Prostate gland (tissue), 2 donors: ENCODE measurements at regions not wholly inside any gene's neighbourhood (a gene's known extent, or its start where the extent isn't known, plus 50 kb on each side); places are given as distances from the start of the nearest gene placed in this dataset.

ENCODE experiments used
- DNase-seq: peaks from one replicate; pipeline ENCODE4 v3.0.0-alpha.2; 2019; ENCODE audit warnings: low spot score
- H3K27ac ChIP-seq, 2 donors: fragments of 200-600 bp; sonication (generic); 2 replicates each; pipeline ENCODE4 v1.5.1; 2017 to 2019
- H3K27me3 ChIP-seq: fragments of 200-600 bp; sonication (generic); replicated peaks from 2 replicates; pipeline ENCODE4 v1.5.1; 2019; ENCODE audit not compliant: insufficient read depth
- H3K36me3 ChIP-seq, 2 donors: fragments of 200-600 bp; sonication (generic); 1 replicate in 1 of 2; 2 replicates in 1 of 2; pipeline versions ENCODE4 v1.5.1 to v1.8.1; 2017 to 2019
- H3K4me1 ChIP-seq: fragments of 200-600 bp; sonication (generic); replicated peaks from 2 replicates; pipeline ENCODE4 v1.5.1; 2019
- H3K4me3 ChIP-seq, 2 donors: fragments of 200-600 bp; sonication (generic); 2 replicates each; pipeline ENCODE4 v1.5.1; 2017 to 2019
- H3K9me3 ChIP-seq: fragments of 200-600 bp; sonication (generic); 2 replicates; pipeline ENCODE4 v1.5.1; 2017
- CTCF ChIP-seq, 4 experiments: fragments of 200-600 bp in 2 of 4; fragments of 450-650 bp in 2 of 4; sonication (generic) in 2 of 4; IDR thresholded peaks; 1 replicate in 3 of 4; 2 replicates in 1 of 4; pipeline ENCODE4 v1.5.1; 2016 to 2019; ENCODE audit warnings: antibody characterized with exemption in 4 of 4, mild to moderate bottlenecking in 2 of 4, moderate library complexity in 2 of 4
- POLR2A ChIP-seq: fragments of 450-650 bp; IDR thresholded peaks from one replicate; pipeline ENCODE4 v1.6.1; 2016; ENCODE audit warnings: antibody characterized with exemption, mild to moderate bottlenecking
- POLR2AphosphoS5 ChIP-seq: sonication (generic); formaldehyde crosslinking; IDR thresholded peaks from one replicate; pipeline ENCODE4 v1.6.1; 2017; ENCODE audit warnings: antibody characterized with exemption
- WGBS: methylation state at CpG from one replicate; pipeline ENCODE4 v1.1.5; 2018; 5-methylcytosine and 5-hydroxymethylcytosine counted together
- intact Hi-C: fragments of 100-400 bp; cut with DNase I; formaldehyde crosslinking; loops from one replicate; pipeline ENCODE4 v1.14.2; 2022
- small RNA-seq, 2 donors: library from RNA; depleted of rRNA; stranded (forward); fragments of <200 nt; gene quantifications; one replicate each; pipeline ENCODE3, GENCODE V24; 2016

GRCh38 chr1:76799700-76800099 lies 67.6 kb upstream of the ST6GALNAC5 start:
- H3K27ac ChIP-seq = no peak overlapping the region
- no peaks in the 10 kb centered on the region for H3K27me3 ChIP-seq
- no peaks in the 10 kb centered on the region for H3K4me1 ChIP-seq
- intact Hi-C loops = no loop called here
- WGBS = 73% methylated on average over 2 of the region's 2 CpGs
- TF ChIP-seq CTCF (IDR thresholded peaks at IDR 0.05) (no peak), POLR2A (no peak), POLR2AphosphoS5 (no peak)
- H3K9me3 ChIP-seq = no peaks in the 10 kb centered on the region
- no peaks in the 10 kb centered on the region for H3K36me3 ChIP-seq
- H3K4me3 ChIP-seq = no peak overlapping the region
- DNase-seq = no peak

- no peaks in the 10 kb centered on the region for H3K36me3 ChIP-seq
- 88% methylated on average over 3 of the region's 3 CpGs for WGBS
- no peak overlapping the region for H3K4me3 ChIP-seq
- intact Hi-C loops = no loop called here
- no peaks in the 10 kb centered on the region for H3K4me1 ChIP-seq
- no peak overlapping the region for H3K27ac ChIP-seq
- TF ChIP-seq POLR2AphosphoS5 = no peak
- no peak for TF ChIP-seq POLR2A
- no peak for TF ChIP-seq CTCF (IDR thresholded peaks at IDR 0.05)
- H3K9me3 ChIP-seq = no peaks in the 10 kb centered on the region
- no peaks in the 10 kb centered on the region for H3K27me3 ChIP-seq
- no peak for DNase-seq
These were observed 65.2 kb upstream of the ST6GALNAC5 start for GRCh38 chr1:76802094-76802493.

- 88% methylated on average over 4 of the region's 4 CpGs for WGBS
- intact Hi-C loops = no loop called here
- DNase-seq = no peak
- Histone ChIP-seq H3K4me1 (no peaks in the 10 kb centered on the region), H3K36me3 (no peaks in the 10 kb centered on the region), H3K9me3 (no peaks in the 10 kb centered on the region), H3K4me3 (no peak overlapping the region), H3K27me3 (no peaks in the 10 kb centered on the region), H3K27ac (no peak overlapping the region)
- no peak for TF ChIP-seq POLR2A
- no peak for TF ChIP-seq CTCF (IDR thresholded peaks at IDR 0.05)
These were observed 59.6 kb upstream of the ST6GALNAC5 start for GRCh38 chr1:76807543-76808260.

Small RNA genes lying in the stretch of these regions (small RNA-seq; reads per million reads assigned to genes)
- gene RNU6-161P = 0 reads per million in 2 donors
